ENCODE measurements at regions not wholly inside any gene's neighbourhood (a gene's known extent, or its start where the extent isn't known, plus 50 kb on each side); places are given as distances from the start of the nearest gene placed in this dataset.

GRCh38 chrX:118183606-118184005 is 67.0 kb upstream of the KLHL13 start:
- DNase-seq (no peak), ATAC-seq (no peak)
- Histone ChIP-seq H3K4me1 (no peaks in the 10 kb centered on the region), H3K9me3 (no peaks in the 10 kb centered on the region), H3K36me3 (no peaks in the 10 kb centered on the region), H3K27ac (no peak overlapping the region), H3K4me3 (no peak overlapping the region), H3K27me3 (no peaks in the 10 kb centered on the region)
- TF ChIP-seq POLR2A (IDR thresholded peaks at IDR 0.05) (no peak), CTCF (IDR thresholded peaks at IDR 0.05 in 4 of 5, conservative IDR thresholded peaks at IDR 0.05 in 1 of 5) (no peak)
- in situ Hi-C loops (cut with MboI; ENCODE audit: low sequenced_read_pairs in 4 of 4) (no loop called here), intact Hi-C loops (cut with DNase I; ENCODE audit: low total_unique reads) (no loop called here)

GRCh38 chrX:118187100-118187499 is 70.5 kb upstream of the KLHL13 start:
- in situ Hi-C loops (cut with MboI; ENCODE audit: low sequenced_read_pairs in 4 of 4), result no loop called here
- intact Hi-C loops (cut with DNase I; ENCODE audit: low total_unique reads), result no loop called here
- Histone ChIP-seq H3K27me3 (no peaks in the 10 kb centered on the region), H3K9me3 (no peaks in the 10 kb centered on the region), H3K4me3 (no peak overlapping the region), H3K36me3 (no peaks in the 10 kb centered on the region), H3K27ac (no peak overlapping the region), H3K4me1 (no peaks in the 10 kb centered on the region)
- TF ChIP-seq CTCF (IDR thresholded peaks at IDR 0.05 in 4 of 5, conservative IDR thresholded peaks at IDR 0.05 in 1 of 5), result no peak
- no peak for TF ChIP-seq POLR2A (IDR thresholded peaks at IDR 0.05)
- ATAC-seq (no peak), DNase-seq (no peak)

GRCh38 chrX:118189000-118189399 is 72.4 kb upstream of the KLHL13 start:
- Histone ChIP-seq H3K4me1 (no peaks in the 10 kb centered on the region), H3K9me3 (no peaks in the 10 kb centered on the region), H3K27me3 (no peaks in the 10 kb centered on the region), H3K27ac (no peak overlapping the region), H3K36me3 (no peaks in the 10 kb centered on the region), H3K4me3 (no peak overlapping the region)
- TF ChIP-seq CTCF (IDR thresholded peaks at IDR 0.05 in 4 of 5, conservative IDR thresholded peaks at IDR 0.05 in 1 of 5), result no peak
- TF ChIP-seq POLR2A (IDR thresholded peaks at IDR 0.05), result no peak
- intact Hi-C loops (cut with DNase I; ENCODE audit: low total_unique reads) (no loop called here), in situ Hi-C loops (cut with MboI; ENCODE audit: low sequenced_read_pairs in 4 of 4) (no loop called here)
- no peak for DNase-seq
- no peak for ATAC-seq

GRCh38 chrX:118189628-118190027 is 73.0 kb upstream of the KLHL13 start:
- no peak overlapping the region for H3K27ac ChIP-seq
- H3K9me3 ChIP-seq, result no peaks in the 10 kb centered on the region
- H3K36me3 ChIP-seq, result no peaks in the 10 kb centered on the region
- no peak for TF ChIP-seq CTCF (IDR thresholded peaks at IDR 0.05 in 4 of 5, conservative IDR thresholded peaks at IDR 0.05 in 1 of 5)
- intact Hi-C loops (cut with DNase I; ENCODE audit: low total_unique reads) (no loop called here), in situ Hi-C loops (cut with MboI; ENCODE audit: low sequenced_read_pairs in 4 of 4) (no loop called here)
- no peak overlapping the region for H3K4me3 ChIP-seq
- no peak for ATAC-seq
- no peak for DNase-seq
- H3K27me3 ChIP-seq, result no peaks in the 10 kb centered on the region
- no peaks in the 10 kb centered on the region for H3K4me1 ChIP-seq

GRCh38 chrX:118197730-118198129 is 81.1 kb upstream of the KLHL13 start:
- DNase-seq (no peak), ATAC-seq (no peak)
- in situ Hi-C loops (cut with MboI; ENCODE audit: low sequenced_read_pairs in 4 of 4), result no loop called here
- no peaks in the 10 kb centered on the region for H3K4me1 ChIP-seq
- H3K27ac ChIP-seq, result no peak overlapping the region
- TF ChIP-seq CTCF (IDR thresholded peaks at IDR 0.05 in 4 of 5, conservative IDR thresholded peaks at IDR 0.05 in 1 of 5) (no peak), POLR2A (IDR thresholded peaks at IDR 0.05) (no peak)
- H3K27me3 ChIP-seq, result no peaks in the 10 kb centered on the region
- no peaks in the 10 kb centered on the region for H3K36me3 ChIP-seq
- intact Hi-C loops (cut with DNase I; ENCODE audit: low total_unique reads), result no loop called here
- no peaks in the 10 kb centered on the region for H3K9me3 ChIP-seq
- H3K4me3 ChIP-seq, result no peak overlapping the region
